Activated T-helper 9 cell treated with anti-CD3 and anti-CD28 coated beads, Interleukin-2, amount 50 U/mL, for 16 hours (primary cell): ENCODE measurements at regions not wholly inside any gene's neighbourhood (a gene's known extent, or its start where the extent isn't known, plus 50 kb on each side); places are given as distances from the start of the nearest gene placed in this dataset.
"Not testable (repeated sequence)": the region's sequence is repeated elsewhere in the genome, so short reads cannot be mapped to it uniquely, and the experiment has no call there.

Source experiments
- DNase-seq: peaks from one replicate; pipeline ENCODE4 v3.0.0-alpha.2; 2020; ENCODE audit warnings: low read depth

DNA sequence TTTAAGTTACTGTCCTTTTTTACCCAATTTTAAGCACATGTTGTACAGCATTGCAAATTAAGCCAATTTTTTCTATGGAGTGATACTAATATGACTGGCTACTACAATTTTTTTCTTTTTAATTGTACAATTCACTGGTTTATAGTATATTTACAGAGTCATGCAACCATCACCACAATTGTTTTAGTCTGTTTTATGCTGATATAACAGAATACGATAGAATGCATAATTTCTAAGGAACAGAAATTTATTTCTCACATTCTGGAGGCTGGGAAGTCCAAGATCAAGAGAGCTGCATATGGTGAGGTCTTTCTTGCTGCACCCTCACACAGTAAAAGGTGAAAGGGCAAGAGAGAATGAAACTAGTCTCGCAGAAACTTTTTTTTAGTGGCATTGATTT lies 125.3 kb downstream of the GLUD2 start:
- no peak for DNase-seq

DNA sequence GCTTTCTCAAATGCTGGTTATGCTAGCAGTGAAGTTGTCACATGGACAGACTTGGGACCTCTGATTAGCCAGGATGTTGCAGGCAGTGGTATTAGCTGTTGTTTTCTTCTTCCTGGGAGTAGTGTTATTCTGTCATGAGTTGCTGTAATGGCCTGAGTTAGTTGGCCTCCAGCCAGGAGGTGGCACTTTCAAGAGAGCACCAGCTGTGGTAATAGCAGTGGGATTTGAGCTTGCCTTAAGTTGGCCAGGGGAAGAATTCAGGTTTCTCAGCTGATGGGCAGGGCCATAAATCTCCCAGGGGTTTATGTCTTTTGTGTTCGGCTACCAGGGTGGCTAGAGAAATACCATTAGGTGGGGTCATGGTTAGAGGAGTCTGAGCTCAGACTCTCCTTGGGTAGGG lies 132.6 kb downstream of the GLUD2 start:
- DNase-seq: no peak

DNA sequence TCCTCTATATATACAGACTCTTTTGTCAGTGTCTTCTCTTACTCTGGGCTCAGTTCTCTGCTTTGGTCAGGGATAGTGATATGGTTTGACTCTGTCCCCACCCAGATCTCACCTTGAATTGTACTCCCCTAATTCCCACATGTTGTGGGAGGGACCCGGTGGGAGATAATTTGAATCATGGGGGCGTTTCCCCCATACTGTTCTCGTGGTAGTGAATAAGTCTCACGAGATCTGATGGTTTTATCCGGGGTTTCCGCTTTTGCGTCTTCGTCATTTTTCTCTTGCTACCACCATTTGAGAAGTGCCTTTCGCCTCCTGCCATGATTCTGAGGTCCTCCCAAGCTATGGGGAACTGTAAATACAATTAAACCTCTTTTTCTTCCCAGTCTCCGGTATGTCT lies 144.4 kb downstream of the GLUD2 start:
- DNase-seq: no peak

DNA sequence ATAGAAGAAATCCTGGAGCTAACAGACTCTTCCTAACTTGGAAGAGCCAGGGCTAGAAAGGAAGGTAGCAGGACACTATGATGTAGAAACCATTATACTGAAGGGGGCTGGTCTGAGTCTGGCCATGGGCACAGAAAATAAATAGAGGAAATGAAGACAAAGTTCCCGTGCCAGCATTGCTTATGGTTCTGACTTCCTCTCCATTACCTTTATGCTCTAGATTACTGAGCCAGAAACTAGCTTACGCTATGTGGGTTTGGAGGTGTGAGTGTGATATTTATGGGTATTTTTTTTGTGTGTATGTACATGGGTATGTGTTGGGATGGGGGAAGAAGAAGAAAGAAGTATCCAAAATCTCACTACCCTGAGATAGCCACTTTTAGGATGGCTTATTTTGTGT lies 148.3 kb downstream of the GLUD2 start:
- DNase-seq: no peak

DNA sequence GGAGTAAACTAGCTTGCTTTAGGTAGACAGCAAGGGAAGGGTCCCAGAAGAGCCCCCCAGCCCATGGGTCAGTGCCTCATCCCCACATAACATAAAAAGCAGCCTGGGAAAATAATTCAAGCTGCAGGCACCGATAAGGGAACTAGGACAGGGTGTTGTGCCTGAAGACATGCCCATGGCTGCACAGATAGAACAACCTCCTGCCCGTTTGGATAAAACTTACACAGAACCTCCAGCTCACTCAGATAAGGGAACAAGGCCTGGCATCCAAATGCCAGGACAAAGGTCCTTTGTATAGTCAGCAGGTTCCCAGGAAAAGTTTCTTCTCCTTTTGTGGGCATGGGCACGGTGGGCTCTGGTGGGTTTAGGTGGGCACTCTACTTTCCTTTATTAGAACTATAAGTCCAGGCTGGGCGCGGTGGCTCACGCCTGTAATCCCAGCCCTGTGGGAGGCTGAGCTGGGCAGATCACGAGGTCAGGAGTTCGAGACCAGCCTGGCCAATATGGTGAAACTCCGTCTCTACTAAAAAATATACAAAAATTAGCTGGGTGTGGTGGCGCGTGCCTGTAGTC lies 149.5 kb downstream of the GLUD2 start:
- DNase-seq: not testable (repeated sequence)

DNA sequence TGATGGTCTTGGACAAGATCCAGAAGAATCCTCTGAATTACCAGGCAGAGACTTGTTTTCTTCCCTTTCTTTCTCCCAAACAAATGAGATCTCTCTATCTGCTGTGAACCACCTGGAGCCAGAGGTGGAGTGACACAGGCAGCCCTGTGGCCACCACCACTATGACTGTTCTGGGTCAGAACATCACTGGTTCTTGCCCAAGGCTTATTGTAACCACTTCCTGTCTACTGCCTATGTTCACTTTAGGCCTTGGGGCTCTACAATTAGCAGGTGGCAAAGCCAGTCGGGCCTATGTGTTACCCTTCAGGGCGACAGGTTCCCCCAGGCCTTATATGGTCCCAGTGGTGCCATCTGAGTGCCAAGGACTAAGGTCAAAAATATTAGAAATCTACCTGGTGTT lies 161.2 kb downstream of the GLUD2 start:
- DNase-seq: no peak

DNA sequence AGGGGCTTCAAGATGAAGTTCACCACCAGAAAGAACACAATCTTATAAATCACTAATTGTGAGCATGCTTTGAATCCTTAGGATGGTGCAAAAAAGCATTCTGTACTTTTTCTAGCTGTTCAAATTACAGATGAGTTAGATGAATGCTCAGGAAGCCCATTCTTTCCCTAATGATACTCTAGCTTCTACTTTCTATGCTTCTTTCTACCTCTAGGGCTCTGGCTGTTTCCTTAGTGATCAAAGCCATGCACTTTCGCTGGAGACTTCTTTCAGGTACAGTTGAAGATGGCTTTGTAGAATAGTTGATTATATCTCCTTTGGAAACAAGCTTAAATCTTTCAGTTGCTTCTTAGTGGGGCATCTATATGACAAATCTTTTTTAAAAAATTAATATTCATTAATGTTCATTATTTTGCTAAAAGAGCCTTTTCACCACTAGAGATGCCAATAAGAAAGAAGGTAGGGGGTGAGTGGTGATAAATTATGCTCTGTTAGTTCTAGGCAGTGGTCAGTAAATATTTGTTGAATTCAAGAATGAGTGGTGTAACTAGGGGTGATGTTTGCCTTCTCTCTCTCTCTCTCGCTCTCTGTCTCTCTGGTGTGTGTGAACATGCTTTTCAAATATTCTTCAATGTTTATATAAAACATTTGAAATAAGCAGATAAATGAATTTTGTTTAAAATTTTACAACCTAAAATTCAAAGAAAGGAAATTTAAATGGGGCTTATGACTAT lies 169.4 kb downstream of the GLUD2 start:
- no peak for DNase-seq

DNA sequence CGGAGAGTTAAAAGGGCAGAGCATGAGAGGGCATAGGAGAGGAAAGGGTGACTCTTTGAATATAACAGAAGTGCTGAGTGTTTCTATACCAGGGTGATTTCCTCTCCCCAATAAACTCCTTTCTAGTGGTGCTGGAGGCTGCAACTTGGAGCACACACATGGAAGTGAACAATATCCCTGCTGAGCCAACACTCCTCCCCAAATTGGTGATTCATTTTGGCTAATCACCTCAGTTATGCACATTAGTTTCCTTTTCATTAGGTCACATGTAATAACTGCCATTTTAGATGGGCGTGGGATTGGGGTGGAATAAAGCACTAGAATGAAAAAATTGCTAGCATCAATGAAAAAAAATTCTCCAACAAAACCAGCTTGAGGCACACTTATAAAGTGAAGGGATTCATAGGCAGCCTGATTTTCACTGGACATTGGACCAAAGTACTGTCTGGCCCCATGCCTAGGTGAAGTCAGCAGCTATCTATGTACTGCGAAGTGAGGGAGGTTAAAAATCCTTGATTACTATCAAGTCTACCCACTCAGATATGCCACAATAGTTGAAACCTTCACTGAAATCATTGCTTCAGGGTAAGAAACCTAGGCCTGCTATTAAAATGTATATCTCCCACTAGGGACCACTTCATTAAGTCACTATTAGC lies 174.0 kb downstream of the GLUD2 start:
- no peak for DNase-seq

DNA sequence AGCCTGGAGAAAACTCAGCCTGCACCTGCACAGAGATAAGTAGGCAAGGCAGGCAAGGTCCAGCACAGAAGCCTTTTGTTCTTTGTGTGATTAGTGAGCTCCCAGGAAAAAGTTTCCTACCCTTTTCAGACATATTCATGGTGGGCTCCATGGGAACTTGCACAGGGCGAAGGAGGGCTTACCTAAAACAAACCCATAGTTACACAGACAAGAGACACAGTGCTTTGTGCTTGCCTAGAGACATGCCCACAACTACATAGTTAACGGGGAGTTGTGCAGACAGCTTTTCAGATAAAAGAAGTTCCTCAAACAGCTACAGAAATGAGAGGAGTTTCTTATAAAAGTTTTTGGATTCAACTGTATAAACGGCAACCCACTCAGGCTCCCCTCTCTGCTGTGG lies 180.5 kb downstream of the GLUD2 start:
- DNase-seq: no peak

DNA sequence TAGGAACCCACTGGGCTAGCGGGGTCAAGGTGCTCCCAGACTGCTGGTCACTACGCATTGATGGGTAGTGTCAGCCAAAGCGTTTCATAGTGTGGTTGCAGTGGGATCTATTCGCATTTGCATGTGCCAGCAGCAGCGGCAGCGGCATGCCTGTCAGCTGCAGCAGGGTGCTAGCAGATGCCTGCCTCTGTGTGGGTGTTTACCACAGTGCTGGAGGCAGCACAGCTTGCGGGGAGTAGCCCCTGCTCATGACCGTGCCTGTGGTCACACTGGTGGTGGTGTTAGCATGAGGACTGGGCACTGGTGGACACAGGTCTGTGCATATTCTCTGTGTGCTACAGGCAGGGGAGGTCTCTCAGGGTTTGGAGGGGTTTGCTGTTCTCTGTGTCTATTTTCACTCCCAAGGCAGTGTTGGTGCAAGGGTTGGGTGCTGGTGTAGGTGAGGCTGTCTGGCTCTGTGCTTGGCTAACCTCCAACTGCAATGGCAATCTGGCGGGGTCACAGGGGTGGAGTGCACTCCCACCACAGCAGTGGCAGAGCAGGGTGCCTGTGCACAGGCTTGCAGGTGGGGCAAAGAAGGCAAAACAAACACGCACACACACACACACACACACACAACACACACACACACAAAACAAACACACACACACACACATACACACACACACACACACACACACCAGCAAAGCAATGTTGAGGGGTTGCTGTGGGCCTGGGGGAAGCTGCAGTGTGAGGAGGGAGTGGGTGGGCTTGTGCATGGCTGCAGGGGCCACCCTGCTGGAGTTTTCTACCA lies 184.4 kb downstream of the GLUD2 start:
- no peak for DNase-seq

DNA sequence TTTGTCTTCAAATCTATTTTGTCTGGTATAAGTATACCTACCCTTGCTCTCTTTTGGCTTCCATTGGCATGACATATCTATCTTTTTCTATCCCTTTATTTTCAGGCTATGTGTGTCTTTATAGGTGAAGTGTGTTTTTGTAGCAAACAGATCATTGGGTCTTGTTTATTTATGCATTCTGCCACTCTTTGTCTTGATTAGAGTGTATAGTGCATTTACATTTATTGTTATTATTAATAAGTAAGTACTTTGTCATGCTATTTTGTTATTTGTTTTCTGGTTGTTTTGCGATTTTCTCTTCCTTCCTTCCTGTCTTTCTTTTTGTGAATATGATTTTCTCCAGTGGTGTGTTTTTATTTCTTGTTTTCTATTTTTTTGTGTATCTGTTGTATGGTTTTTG lies 188.6 kb downstream of the GLUD2 start:
- DNase-seq: no peak

DNA sequence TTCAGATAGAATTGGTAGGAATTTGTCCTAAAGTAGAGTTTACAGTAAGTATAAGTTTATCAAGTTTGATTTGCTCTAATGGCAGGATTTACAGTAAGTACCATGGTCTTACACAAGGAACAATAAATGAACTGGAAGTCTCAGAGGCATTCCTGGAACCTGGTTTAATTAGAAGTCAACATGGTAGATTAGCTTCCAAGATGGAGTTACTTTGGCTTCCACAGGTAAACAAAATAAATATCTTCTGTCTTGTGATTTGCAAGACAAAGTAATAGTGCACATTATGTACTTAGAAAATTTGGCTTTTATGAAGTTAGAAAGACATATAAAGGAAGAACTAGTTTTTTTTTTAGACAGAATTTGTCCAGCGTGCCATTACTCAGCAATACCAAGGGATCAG lies 190.7 kb downstream of the GLUD2 start:
- DNase-seq: no peak

DNA sequence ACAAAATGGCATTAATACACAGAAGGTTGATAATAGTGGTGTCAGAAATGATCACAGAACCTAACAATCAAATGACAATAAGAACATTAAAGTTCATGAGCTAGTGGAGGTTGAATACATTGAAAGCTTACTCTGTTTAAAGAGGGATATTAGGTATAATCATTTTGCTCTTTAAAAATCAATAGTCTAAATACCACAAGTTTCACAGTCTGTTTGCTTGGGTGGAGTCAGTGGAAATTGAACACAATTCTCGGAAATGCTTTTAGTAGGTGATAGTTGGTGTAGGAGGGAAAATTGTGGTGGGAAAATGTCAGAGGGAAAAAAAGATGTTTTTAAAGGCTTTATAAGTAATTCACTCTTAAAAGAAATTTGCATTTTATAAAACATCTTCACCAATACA lies 197.1 kb downstream of the GLUD2 start:
- no peak for DNase-seq

DNA sequence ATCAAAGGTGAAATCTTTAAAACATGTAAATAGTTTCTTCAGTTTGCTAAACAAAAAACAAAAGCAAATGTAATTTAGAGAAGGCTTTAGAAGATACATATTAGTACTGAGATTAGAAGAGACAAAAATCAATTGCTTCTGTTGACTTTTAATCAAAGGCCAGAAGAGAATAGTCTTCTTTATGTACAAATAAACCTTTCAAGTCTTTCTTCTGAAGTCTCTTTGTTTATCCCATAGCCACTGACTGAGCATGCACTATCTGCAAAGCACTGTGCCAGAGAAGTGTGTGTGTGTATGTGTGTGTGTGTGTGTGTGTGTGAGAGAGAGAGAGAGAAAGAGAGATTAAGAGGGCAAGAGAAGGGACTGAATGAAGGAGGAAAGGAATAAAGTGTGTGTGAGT lies 198.4 kb downstream of the GLUD2 start:
- no peak for DNase-seq

DNA sequence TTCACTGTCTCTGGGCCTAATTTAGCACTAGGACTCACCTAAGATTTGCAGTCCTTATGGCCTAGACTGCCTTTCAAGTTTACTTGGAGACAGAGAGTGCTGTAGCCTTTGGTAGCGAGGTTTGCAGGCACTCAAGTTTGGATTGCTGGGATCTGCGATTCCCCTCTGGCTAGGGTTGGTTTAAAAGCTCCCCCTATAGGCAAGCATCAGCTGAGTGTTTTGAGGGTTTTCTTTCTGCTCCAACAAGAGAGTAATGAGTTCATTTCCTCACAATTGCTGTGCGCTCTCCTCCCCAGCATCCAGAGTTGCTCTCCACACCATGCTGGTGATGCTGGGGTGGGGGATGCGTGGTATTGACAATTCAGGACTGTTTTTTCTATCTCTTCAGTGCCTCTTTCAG lies 206.9 kb downstream of the GLUD2 start:
- DNase-seq: no peak

DNA sequence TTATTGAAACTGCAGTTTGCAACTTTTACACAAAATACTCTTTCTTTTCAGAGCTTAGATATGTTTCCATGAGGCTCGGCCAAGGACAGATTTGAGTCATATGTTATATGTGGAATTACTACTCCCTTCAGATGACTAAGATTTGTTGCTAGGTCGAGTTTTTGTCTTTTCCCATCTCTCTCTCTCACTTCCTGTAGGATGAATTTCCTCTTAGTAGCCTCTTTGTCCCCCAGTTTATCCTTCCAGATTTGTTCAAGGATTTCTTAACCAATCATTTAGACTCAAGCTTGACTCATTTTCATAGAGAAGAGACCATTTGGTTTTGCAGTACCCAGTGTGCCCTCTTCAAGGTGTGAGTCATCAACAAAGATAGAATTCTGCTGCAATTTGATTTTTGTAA lies 209.2 kb downstream of the GLUD2 start:
- DNase-seq: no peak

DNA sequence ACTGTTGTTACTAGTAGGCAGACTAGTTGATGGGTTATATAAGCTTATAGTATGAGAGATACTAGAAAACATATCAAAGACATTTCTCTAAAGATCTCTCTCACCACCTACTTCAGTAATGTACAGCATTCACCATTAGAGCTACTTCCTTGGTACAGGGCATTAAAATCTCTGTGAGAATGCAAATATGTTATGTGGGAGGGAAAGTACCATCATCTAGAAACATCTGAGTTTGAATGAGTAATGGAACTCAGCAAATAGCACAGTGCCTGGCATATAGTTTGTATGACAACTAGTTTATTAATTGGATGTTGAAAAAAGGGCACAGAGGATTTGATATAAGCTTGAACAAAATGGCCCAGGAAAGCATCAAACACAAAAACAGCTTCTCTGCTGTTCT lies 211.1 kb downstream of the GLUD2 start:
- no peak for DNase-seq

DNA sequence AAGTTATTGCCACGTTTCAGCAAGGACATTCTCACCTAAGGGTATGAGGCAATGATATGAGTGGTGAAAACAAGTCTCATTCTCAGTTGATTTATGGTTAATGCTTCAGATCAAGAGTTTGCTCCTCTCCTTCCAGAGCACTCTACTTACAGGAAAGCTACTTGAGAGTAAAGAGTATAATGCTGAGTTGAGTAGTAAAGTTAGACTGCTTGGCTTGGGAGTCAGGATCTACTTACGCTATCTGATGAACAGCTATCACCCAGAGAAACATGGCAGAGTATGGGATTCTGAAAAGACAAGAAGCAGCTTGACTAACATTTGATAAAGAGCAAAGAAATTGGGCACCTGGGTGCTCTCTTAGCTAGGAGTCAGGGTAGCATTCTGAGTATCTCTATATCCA lies 211.8 kb downstream of the GLUD2 start:
- DNase-seq: no peak

DNA sequence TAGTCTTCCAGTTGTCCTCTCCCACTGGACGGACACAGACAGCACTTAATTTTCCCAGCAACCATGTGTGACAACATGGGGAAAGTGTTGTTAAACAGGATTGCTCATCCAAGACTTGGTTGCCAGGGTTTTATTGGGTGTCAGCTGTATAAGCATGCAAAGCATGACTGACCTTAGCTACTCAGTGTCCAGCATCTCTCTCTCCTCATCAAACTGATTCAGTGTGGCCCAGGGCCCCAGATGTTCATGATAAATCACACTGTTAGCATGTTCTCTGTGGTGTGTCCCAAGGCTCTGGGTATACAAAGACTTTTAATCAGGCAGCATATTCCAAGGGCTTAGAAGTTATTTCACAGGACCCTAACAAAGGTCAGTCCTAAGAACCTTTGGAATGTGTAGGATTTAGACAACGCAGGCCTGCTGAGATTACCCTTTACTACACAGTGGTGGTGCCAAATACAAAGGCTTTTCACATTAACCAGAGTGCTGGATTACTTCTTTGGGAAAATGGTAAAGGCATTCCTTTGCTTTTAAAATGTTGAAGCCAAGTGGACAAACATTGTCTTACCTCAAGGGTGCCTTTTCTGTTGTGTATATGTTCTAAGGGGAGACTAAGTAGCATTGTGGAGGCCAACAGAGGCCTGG lies 213.3 kb downstream of the GLUD2 start:
- no peak for DNase-seq

DNA sequence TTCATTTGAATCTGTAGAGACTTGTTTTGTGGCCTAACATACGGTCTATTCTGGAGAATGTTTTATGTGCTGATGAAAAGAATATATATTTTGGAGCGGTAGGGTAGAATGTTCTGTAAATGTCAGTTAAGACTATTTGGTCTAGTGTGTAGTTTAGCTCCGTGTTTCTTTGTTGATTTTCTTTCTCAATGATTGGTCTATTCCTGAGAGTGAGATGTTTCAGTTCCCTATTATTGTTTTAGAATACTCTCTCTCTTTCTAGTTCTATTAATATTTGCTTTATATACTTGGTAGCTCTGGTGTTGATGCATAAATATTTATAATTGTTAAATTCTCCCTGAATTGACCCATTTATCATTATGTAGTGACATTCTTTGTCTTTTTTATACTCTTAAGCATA lies 236.5 kb downstream of the GLUD2 start:
- DNase-seq: no peak

DNA sequence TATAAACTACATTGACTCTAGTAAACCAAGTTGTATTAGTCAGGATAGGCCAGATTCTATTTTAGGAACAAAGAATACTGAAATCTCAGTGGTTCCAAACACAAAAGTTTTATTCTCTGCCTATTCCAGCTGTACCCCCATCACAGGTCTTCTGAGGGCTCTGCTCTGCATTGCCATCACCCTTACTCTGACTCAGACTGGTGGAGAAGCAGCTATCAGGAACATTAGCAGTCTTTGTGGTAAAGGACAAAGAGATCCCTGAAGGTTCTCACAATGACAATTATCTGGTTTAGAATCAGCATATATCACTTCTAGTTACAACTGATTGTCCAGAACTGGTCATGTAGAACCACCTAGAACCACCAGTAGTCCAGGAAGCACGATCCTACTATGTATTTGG lies 251.1 kb downstream of the GLUD2 start:
- DNase-seq: no peak

DNA sequence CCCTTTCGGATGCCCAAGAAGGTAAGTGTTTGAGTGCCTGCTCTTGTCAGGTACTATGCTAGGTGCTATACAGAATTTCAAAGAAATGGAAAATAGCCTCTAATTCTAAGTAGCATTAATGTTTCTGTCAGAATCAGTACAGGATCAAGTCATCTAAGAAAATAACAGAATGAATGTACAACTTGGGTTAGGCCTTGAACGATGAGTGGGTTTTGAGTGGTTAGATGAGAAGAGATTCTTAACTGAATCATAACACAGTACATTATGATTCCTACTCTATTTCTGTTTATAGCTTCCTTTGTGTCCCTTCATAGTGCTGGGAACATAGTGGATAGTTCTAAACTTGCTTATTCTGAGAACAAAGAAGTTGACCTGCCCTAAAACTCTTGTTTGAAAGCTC lies 253.9 kb downstream of the GLUD2 start:
- no peak for DNase-seq
